ENCODE measurements at regions not wholly inside any gene's neighbourhood (a gene's known extent, or its start where the extent isn't known, plus 50 kb on each side); places are given as distances from the start of the nearest gene placed in this dataset.

DNA sequence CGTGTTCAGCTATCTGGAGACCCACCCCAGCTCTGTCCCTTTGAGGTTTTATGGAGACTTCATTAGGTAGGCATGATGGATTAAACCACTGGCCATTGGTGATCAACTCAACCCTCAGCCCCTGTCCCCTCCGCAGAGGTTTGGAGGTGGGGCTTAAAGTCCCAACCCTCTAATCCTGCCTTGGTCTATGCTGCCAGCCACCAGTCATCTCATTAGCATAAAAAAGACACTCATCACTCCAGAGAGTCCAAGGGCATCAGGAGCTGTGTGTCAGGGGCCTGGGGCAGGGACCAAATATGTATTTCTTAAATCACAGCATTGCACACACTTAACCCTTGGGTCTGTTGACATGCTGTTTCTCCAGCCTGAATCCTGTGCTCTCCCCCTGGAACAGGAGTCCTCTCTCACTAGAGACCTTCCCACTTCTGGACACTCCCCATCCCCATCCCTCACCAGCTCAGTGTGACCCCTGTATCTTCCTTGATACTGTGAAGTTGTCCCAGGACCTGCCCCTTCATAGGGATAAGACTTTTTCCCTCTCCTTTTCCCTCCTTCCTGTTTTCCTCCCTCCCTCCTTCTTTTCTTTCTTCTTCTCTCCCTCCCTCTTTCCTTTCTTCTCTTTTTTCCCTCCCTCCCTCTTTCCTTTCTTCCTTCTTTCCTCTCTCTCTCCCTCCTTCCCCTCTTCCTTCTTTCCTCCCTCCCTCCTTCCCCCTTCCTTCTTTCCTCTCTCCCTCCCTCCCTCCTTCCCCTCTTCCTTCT lies 54.7 kb upstream of the CLMN start:
- no peak overlapping the region for H3K27ac ChIP-seq (ENCODE audit: insufficient read depth, low read depth, low read length)
- H2AFZ ChIP-seq (ENCODE audit: low read depth, low read length) = no peak overlapping the region
- H3K27me3 ChIP-seq (ENCODE audit: control insufficient read depth in 2 of 2, insufficient read depth in 2 of 2, low read length in 2 of 2) = peaks cover 0 to 2% of the 10 kb centered on the region in 2 experiments
- intact Hi-C loops (cut with micrococcal nuclease) (no loop called here), dilution Hi-C loops (cut with MboI; ENCODE audit: extremely low pct_ligation_motif_present, low sequenced_read_pairs) (no loop called here)
- H3K4me3 ChIP-seq (replicated peaks in 1 of 3; ENCODE audit: insufficient read depth in 1 of 3, low read depth in 1 of 3, low read length in 3 of 3) = no peak overlapping the region
- no peaks in the 10 kb centered on the region for H3K36me3 ChIP-seq (ENCODE audit: control insufficient read depth in 2 of 2, extremely low read depth in 1 of 2, insufficient read depth in 2 of 2, low read length in 2 of 2)
- no peak overlapping the region for H3K4me2 ChIP-seq (ENCODE audit: insufficient read depth, low read length)
- no peaks in the 10 kb centered on the region for H3K79me2 ChIP-seq (ENCODE audit: control insufficient read depth, insufficient read depth, low read length)
- POLR2A ChIA-PET = no interaction called here
- TF ChIP-seq FOS (IDR thresholded peaks at IDR 0.05; ENCODE audit: borderline replicate concordance, insufficient read depth, low read length) (no peak), MYC (IDR thresholded peaks at IDR 0.05; ENCODE audit: low read depth, low read length) (no peak), EZH2 (IDR thresholded peaks at IDR 0.05; ENCODE audit: borderline replicate concordance, low read depth, low read length, severe bottlenecking) (no peak), JUN (IDR thresholded peaks at IDR 0.05; ENCODE audit: borderline replicate concordance, insufficient read depth, insufficient read length, low read depth) (no peak)
- H3K4me1 ChIP-seq (ENCODE audit: control insufficient read depth, extremely low read depth, insufficient read depth, low read length) = no peaks in the 10 kb centered on the region
- no peaks in the 10 kb centered on the region for H3K9me3 ChIP-seq (replicated peaks; ENCODE audit: control insufficient read depth, insufficient read depth, low read length)
- H3K9ac ChIP-seq (replicated peaks; ENCODE audit: extremely low read depth, insufficient read depth, low read length) = no peak overlapping the region
- BruUV-seq (replicated peaks) = no TSS peak
- no peak for FAIRE-seq
- H4K20me1 ChIP-seq (replicated peaks; ENCODE audit: control insufficient read depth, extremely low read depth, insufficient read depth, low read length) = no peaks in the 10 kb centered on the region
- no peak for DNase-seq (ENCODE audit: low read depth, low spot score)
- H3K9me1 ChIP-seq (replicated peaks; ENCODE audit: control insufficient read depth, extremely low read depth, insufficient read depth, low read length) = no peaks in the 10 kb centered on the region
- CTCF ChIA-PET = interaction anchor here (1.5 kb wide), 1 partner anchor 13 kb away, joined by 5 read pairs; no protein-coding TSS in a partner anchor

DNA sequence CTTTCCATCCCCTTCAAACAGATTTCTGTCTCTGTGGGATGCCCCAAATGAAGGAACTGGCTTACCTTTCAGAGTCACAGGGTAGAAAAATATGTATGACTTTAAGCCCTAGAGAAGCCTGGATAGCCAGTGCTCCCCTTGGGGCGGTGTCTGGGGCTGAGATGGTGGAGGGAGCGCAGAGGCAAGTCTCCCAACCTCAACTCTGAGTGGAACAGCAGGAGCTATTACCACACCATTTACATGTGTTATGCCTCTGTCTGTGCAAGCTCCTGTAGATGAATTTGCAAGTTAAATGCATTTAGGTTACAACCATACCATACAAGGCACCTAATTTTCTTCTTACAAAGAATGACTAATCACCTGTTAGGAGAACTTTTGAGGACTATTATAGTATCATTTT lies 50.4 kb upstream of the CLMN start:
- CTCF ChIA-PET = interaction anchor here (0.6 to 3.1 kb wide), 2 partner anchors 8 to 150 kb away, joined by 4 to 15 read pairs; no protein-coding TSS in a partner anchor
- DNase-seq (ENCODE audit: low read depth, low spot score) = no peak
- H3K9me1 ChIP-seq (replicated peaks; ENCODE audit: control insufficient read depth, extremely low read depth, insufficient read depth, low read length) = no peaks in the 10 kb centered on the region
- no peaks in the 10 kb centered on the region for H3K9me3 ChIP-seq (replicated peaks; ENCODE audit: control insufficient read depth, insufficient read depth, low read length)
- FAIRE-seq = no peak
- no peaks in the 10 kb centered on the region for H3K27me3 ChIP-seq (ENCODE audit: control insufficient read depth in 2 of 2, insufficient read depth in 2 of 2, low read length in 2 of 2)
- H3K9ac ChIP-seq (replicated peaks; ENCODE audit: extremely low read depth, insufficient read depth, low read length) = no peak overlapping the region
- H3K4me3 ChIP-seq (replicated peaks in 1 of 3; ENCODE audit: insufficient read depth in 1 of 3, low read depth in 1 of 3, low read length in 3 of 3) = no peak overlapping the region
- dilution Hi-C loops (cut with MboI; ENCODE audit: extremely low pct_ligation_motif_present, low sequenced_read_pairs) = no loop called here
- TF ChIP-seq MYC (IDR thresholded peaks at IDR 0.05; ENCODE audit: low read depth, low read length) (no peak), JUN (IDR thresholded peaks at IDR 0.05; ENCODE audit: borderline replicate concordance, insufficient read depth, insufficient read length, low read depth) (no peak), POLR2A (IDR thresholded peaks at IDR 0.05; ENCODE audit: low read depth, low read length) (no peak), POLR2AphosphoS5 (IDR thresholded peaks at IDR 0.05; ENCODE audit: insufficient read depth, low read depth, low read length) (no peak), GATA2 (IDR thresholded peaks at IDR 0.05; ENCODE audit: insufficient read depth, insufficient read length, low read depth, low read length) (no peak), EZH2 (IDR thresholded peaks at IDR 0.05; ENCODE audit: borderline replicate concordance, low read depth, low read length, severe bottlenecking) (no peak), FOS (IDR thresholded peaks at IDR 0.05; ENCODE audit: borderline replicate concordance, insufficient read depth, low read length) (no peak)
- TF ChIP-seq, protein P1, sequence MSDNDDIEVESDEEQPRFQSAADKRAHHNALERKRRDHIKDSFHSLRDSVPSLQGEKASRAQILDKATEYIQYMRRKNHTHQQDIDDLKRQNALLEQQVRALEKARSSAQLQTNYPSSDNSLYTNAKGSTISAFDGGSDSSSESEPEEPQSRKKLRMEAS (IDR thresholded peaks at IDR 0.05; ENCODE audit: insufficient read depth, insufficient read length) = no peak
- TF ChIP-seq, protein P2, sequence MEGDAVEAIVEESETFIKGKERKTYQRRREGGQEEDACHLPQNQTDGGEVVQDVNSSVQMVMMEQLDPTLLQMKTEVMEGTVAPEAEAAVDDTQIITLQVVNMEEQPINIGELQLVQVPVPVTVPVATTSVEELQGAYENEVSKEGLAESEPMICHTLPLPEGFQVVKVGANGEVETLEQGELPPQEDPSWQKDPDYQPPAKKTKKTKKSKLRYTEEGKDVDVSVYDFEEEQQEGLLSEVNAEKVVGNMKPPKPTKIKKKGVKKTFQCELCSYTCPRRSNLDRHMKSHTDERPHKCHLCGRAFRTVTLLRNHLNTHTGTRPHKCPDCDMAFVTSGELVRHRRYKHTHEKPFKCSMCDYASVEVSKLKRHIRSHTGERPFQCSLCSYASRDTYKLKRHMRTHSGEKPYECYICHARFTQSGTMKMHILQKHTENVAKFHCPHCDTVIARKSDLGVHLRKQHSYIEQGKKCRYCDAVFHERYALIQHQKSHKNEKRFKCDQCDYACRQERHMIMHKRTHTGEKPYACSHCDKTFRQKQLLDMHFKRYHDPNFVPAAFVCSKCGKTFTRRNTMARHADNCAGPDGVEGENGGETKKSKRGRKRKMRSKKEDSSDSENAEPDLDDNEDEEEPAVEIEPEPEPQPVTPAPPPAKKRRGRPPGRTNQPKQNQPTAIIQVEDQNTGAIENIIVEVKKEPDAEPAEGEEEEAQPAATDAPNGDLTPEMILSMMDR (IDR thresholded peaks at IDR 0.05; ENCODE audit: extremely low read depth in 1 of 2, insufficient read depth in 1 of 2, low read depth in 1 of 2, low read length in 2 of 2) = no peak
- POLR2A ChIA-PET = no interaction called here
- no TSS peak for BruUV-seq (replicated peaks)
- no peaks in the 10 kb centered on the region for H3K79me2 ChIP-seq (ENCODE audit: control insufficient read depth, insufficient read depth, low read length)
- no peak overlapping the region for H2AFZ ChIP-seq (ENCODE audit: low read depth, low read length)
- no peaks in the 10 kb centered on the region for H3K36me3 ChIP-seq (ENCODE audit: control insufficient read depth in 2 of 2, extremely low read depth in 1 of 2, insufficient read depth in 2 of 2, low read length in 2 of 2)
- no peak overlapping the region for H3K27ac ChIP-seq (ENCODE audit: insufficient read depth, low read depth, low read length)
- H3K4me1 ChIP-seq (ENCODE audit: control insufficient read depth, extremely low read depth, insufficient read depth, low read length) = no peaks in the 10 kb centered on the region
- H3K4me2 ChIP-seq (ENCODE audit: insufficient read depth, low read length) = no peak overlapping the region
- no peaks in the 10 kb centered on the region for H4K20me1 ChIP-seq (replicated peaks; ENCODE audit: control insufficient read depth, extremely low read depth, insufficient read depth, low read length)
- intact Hi-C loops (cut with micrococcal nuclease) = no loop called here

Measured in endothelial cell of umbilical vein (primary cell).